ENCODE measurements at regions not wholly inside any gene's neighbourhood (a gene's known extent, or its start where the extent isn't known, plus 50 kb on each side); places are given as distances from the start of the nearest gene placed in this dataset.
"Not testable (repeated sequence)": the region's sequence is repeated elsewhere in the genome, so short reads cannot be mapped to it uniquely, and the experiment has no call there.

DNA sequence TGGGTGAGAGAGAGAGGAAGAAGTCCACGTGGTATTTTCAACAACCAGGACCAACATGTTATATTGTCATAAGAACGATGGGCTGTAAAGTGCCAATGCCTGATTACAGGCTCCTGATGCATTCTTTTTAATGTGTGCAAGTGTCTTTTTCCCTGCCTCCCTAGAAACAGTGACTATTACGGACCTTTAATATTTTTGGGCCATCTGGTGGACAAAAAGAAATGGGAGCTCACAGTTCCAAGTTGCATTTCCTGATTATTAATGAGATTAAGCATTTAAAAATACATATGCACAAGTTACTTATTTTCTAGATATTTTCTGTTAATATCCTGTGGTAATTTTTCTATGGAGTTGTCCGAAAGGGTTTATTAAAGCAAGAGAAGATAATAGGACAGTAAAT is 530.2 kb downstream of the NR2F2 start:
- H3K27ac ChIP-seq (ENCODE audit: low read depth, low read length) = no peak overlapping the region
- no peak overlapping the region for H3K4me3 ChIP-seq (ENCODE audit: low read depth, low read length)
- peaks cover 5% of the 10 kb centered on the region; the same call in 1 of the 2 replicates for H3K36me3 ChIP-seq (ENCODE audit: control insufficient read depth, insufficient read depth, low read length)
- H3K9me3 ChIP-seq (ENCODE audit: control insufficient read depth, insufficient read depth, low read depth, low read length) = no peaks in the 10 kb centered on the region
- no peak overlapping the region for H3K9ac ChIP-seq (ENCODE audit: low read length)
- no peaks in the 10 kb centered on the region for H3K4me1 ChIP-seq (ENCODE audit: control insufficient read depth, insufficient read depth, low read length)
- H3K27me3 ChIP-seq (ENCODE audit: control insufficient read depth, insufficient read depth, low read length) = no peaks in the 10 kb centered on the region

DNA sequence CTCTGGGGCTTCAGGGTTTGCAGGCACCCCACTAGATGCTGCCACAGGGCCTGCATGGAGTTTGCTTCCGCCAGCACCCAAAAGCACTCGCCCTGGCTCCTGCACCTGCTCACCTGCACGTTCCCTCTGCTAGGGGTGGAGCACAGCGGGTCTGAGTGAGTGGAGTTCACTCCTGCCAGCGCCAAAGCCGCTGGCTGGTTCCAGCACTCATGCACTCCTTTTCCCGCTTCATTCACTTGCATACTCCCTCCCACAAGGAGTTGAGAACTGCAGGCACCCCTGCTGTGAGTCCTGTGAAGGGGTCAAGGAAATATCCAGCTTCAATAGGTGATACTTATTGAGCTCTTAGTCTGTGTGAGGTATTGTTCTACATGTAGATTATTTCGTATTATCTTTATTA is 537.5 kb downstream of the NR2F2 start:
- no peaks in the 10 kb centered on the region for H3K36me3 ChIP-seq (ENCODE audit: control insufficient read depth, insufficient read depth, low read length)
- peaks cover 11% of the 10 kb centered on the region for H3K9me3 ChIP-seq (ENCODE audit: control insufficient read depth, insufficient read depth, low read depth, low read length)
- no peak overlapping the region for H3K27ac ChIP-seq (ENCODE audit: low read depth, low read length)
- no peaks in the 10 kb centered on the region for H3K27me3 ChIP-seq (ENCODE audit: control insufficient read depth, insufficient read depth, low read length)
- no peak overlapping the region for H3K9ac ChIP-seq (ENCODE audit: low read length)
- H3K4me3 ChIP-seq (ENCODE audit: low read depth, low read length) = no peak overlapping the region
- peaks cover 41% of the 10 kb centered on the region for H3K4me1 ChIP-seq (ENCODE audit: control insufficient read depth, insufficient read depth, low read length)

DNA sequence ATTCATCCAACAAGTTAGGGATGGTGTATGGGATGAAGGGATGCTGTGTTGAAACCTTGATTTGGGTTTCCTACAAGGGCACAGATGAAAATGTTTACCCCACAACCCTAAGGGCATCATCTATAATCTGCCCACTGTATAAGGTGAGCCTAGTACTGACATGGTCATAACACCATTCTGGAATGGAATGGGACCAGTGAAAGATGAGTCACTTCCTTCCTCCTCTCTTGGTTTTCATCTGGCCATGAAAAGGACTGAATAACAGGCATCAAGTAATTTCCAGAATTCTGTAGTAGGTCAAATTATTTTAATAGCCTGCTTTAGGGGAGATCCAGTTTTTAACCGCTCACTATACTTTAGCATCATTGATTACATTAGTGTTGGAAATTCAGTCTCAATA is 538.6 kb downstream of the NR2F2 start:
- Histone ChIP-seq H3K9ac (ENCODE audit: low read length) (no peak overlapping the region), H3K4me1 (ENCODE audit: control insufficient read depth, insufficient read depth, low read length) (peaks cover 41% of the 10 kb centered on the region), H3K9me3 (ENCODE audit: control insufficient read depth, insufficient read depth, low read depth, low read length) (peaks cover 11% of the 10 kb centered on the region), H3K27ac (ENCODE audit: low read depth, low read length) (no peak overlapping the region), H3K27me3 (ENCODE audit: control insufficient read depth, insufficient read depth, low read length) (no peaks in the 10 kb centered on the region), H3K4me3 (ENCODE audit: low read depth, low read length) (no peak overlapping the region), H3K36me3 (ENCODE audit: control insufficient read depth, insufficient read depth, low read length) (peaks cover 4% of the 10 kb centered on the region; the same call in 1 of the 2 replicates)

GRCh38 chr15:96869790-96870189 is 539.3 kb downstream of the NR2F2 start:
- Histone ChIP-seq H3K4me3 (ENCODE audit: low read depth, low read length) (no peak overlapping the region), H3K27me3 (ENCODE audit: control insufficient read depth, insufficient read depth, low read length) (no peaks in the 10 kb centered on the region), H3K36me3 (ENCODE audit: control insufficient read depth, insufficient read depth, low read length) (peaks cover 7% of the 10 kb centered on the region; the same call in 1 of the 2 replicates), H3K9me3 (ENCODE audit: control insufficient read depth, insufficient read depth, low read depth, low read length) (peaks cover 11% of the 10 kb centered on the region), H3K9ac (ENCODE audit: low read length) (no peak overlapping the region), H3K27ac (ENCODE audit: low read depth, low read length) (no peak overlapping the region), H3K4me1 (ENCODE audit: control insufficient read depth, insufficient read depth, low read length) (peaks cover 41% of the 10 kb centered on the region)

DNA sequence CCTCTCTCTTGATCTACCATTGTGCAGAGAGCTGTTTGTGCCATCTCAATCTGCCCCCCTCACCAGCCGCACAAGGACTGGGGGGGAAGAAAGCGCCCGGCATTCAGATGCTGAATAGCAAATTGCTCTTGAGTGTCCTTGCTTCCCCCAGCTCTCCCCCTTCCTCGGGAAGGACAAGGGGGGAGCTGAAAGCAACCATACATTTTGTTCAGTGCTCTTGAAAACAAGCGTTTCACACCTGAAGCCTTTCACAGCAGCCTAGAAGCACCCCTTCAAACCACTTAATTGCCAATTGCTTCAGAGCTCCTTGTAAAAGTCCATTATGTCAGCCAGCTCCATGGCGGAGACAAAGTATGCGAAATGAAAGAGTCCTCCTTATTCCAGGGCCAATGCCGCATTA is 540.1 kb downstream of the NR2F2 start:
- Histone ChIP-seq H3K4me1 (ENCODE audit: control insufficient read depth, insufficient read depth, low read length) (peaks cover 41% of the 10 kb centered on the region), H3K27ac (ENCODE audit: low read depth, low read length) (peak overlapping the region; percentile 79), H3K27me3 (ENCODE audit: control insufficient read depth, insufficient read depth, low read length) (no peaks in the 10 kb centered on the region), H3K9ac (ENCODE audit: low read length) (peak overlapping the region; percentile 51), H3K9me3 (ENCODE audit: control insufficient read depth, insufficient read depth, low read depth, low read length) (peaks cover 11% of the 10 kb centered on the region), H3K4me3 (ENCODE audit: low read depth, low read length) (no peak overlapping the region), H3K36me3 (ENCODE audit: control insufficient read depth, insufficient read depth, low read length) (peaks cover 7% of the 10 kb centered on the region; the same call in 1 of the 2 replicates)

GRCh38 chr15:96877442-96877841 is 546.9 kb downstream of the NR2F2 start:
- Histone ChIP-seq H3K9ac (ENCODE audit: low read length) (peak overlapping the region; percentile 82), H3K4me3 (ENCODE audit: low read depth, low read length) (peak overlapping the region; percentile 28), H3K27ac (ENCODE audit: low read depth, low read length) (peak overlapping the region; percentile 37; the same call in 1 of the 2 replicates), H3K4me1 (ENCODE audit: control insufficient read depth, insufficient read depth, low read length) (peaks cover 24% of the 10 kb centered on the region)
- not testable (repeated sequence) for H3K9me3 ChIP-seq (ENCODE audit: control insufficient read depth, insufficient read depth, low read depth, low read length); H3K27me3 ChIP-seq (ENCODE audit: control insufficient read depth, insufficient read depth, low read length); H3K36me3 ChIP-seq (ENCODE audit: control insufficient read depth, insufficient read depth, low read length)

DNA sequence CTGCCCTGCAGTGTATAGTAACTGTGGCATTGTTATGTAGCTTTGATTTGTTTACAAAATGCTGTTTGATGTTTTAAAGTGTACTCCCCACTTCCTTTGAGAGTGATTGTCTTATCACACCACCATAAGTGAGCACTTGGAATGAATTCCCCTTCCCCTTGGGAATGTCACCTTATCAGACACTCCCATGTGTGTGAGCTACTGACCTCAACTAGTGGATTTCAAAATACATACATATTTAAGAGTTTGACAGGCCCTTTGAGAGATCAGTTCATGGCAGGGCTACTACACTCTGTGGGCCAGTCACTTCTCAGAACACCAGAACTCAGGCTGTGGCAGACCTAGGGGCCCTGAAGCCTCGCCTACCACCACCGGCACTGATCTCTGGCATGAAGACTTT is 547.6 kb downstream of the NR2F2 start:
- H3K9ac ChIP-seq (ENCODE audit: low read length) = peak overlapping the region; percentile 82
- H3K4me1 ChIP-seq (ENCODE audit: control insufficient read depth, insufficient read depth, low read length) = peaks cover 21% of the 10 kb centered on the region
- H3K36me3 ChIP-seq (ENCODE audit: control insufficient read depth, insufficient read depth, low read length) = peaks cover 7% of the 10 kb centered on the region; the same call in 1 of the 2 replicates
- peak overlapping the region; percentile 28; the same call in 1 of the 2 replicates for H3K4me3 ChIP-seq (ENCODE audit: low read depth, low read length)
- peak overlapping the region; percentile 37; the same call in 1 of the 2 replicates for H3K27ac ChIP-seq (ENCODE audit: low read depth, low read length)
- no peaks in the 10 kb centered on the region for H3K27me3 ChIP-seq (ENCODE audit: control insufficient read depth, insufficient read depth, low read length)
- H3K9me3 ChIP-seq (ENCODE audit: control insufficient read depth, insufficient read depth, low read depth, low read length) = no peaks in the 10 kb centered on the region

DNA sequence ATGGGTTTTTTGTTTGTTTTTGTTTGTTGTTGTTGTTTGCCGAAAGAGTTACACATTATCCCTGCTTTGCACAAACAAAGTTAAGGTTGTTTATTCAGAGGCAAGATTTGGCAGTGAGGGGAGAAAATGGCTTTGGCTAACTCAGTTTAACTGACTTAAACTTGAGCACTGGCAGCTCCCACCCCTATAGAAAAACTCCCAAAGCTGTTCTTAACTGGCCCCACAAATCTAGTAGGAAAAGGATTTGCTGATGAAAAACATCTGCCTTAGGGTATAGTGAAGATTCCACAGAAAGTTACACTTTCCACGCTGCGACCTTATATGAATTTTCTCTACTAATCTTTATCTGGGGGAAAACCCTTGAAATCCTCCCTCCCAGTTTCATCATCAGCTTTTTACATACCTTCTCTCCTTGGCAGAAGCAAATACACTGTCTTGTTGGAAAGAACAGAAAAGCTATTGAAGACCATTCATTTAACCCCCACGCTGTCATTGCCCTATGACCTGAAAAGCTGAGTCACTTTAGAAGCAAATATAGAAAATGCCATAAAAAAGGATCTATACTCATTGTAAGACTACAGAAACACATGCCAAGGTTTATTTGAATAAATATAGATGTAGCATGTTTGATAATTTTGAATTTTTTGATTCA is 551.7 kb downstream of the NR2F2 start:
- no peak overlapping the region for H3K27ac ChIP-seq (ENCODE audit: low read depth, low read length)
- no peaks in the 10 kb centered on the region for H3K36me3 ChIP-seq (ENCODE audit: control insufficient read depth, insufficient read depth, low read length)
- H3K9ac ChIP-seq (ENCODE audit: low read length) = no peak overlapping the region

DNA sequence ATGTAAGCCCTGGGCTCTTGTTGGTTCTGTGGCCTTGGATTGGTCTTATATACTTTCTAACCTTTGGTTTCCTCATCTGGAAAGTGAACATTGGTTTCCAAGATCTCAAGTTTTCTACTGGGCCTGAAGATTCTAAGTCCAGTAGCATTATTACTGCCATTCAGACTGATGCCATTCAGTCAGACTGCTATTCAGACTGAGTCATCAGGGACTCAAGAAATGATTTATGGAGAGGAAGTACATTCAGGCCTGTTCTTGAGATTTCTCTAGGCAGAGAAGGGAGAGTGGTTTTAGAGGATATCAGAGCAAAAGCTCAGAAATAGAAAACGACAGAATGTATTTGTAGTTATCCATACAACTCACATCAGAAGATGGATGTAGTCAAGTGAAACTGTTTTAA is 557.2 kb downstream of the NR2F2 start:
- H3K9ac ChIP-seq (ENCODE audit: low read length) = no peak overlapping the region
- H3K9me3 ChIP-seq (ENCODE audit: control insufficient read depth, insufficient read depth, low read depth, low read length) = no peaks in the 10 kb centered on the region
- peaks cover 21% of the 10 kb centered on the region for H3K4me1 ChIP-seq (ENCODE audit: control insufficient read depth, insufficient read depth, low read length)
- H3K27ac ChIP-seq (ENCODE audit: low read depth, low read length) = no peak overlapping the region
- no peaks in the 10 kb centered on the region for H3K27me3 ChIP-seq (ENCODE audit: control insufficient read depth, insufficient read depth, low read length)
- H3K4me3 ChIP-seq (ENCODE audit: low read depth, low read length) = no peak overlapping the region
- no peaks in the 10 kb centered on the region for H3K36me3 ChIP-seq (ENCODE audit: control insufficient read depth, insufficient read depth, low read length)

More for the DNA sequence above, 551.7 kb downstream of the NR2F2 start:
- H3K27me3 ChIP-seq (ENCODE audit: control insufficient read depth, insufficient read depth, low read length) = no peaks in the 10 kb centered on the region
- peaks cover 21% of the 10 kb centered on the region for H3K4me1 ChIP-seq (ENCODE audit: control insufficient read depth, insufficient read depth, low read length)
- H3K9me3 ChIP-seq (ENCODE audit: control insufficient read depth, insufficient read depth, low read depth, low read length) = no peaks in the 10 kb centered on the region
- no peak overlapping the region for H3K4me3 ChIP-seq (ENCODE audit: low read depth, low read length)

GRCh38 chr15:96888764-96889163 is 558.3 kb downstream of the NR2F2 start:
- H3K27ac ChIP-seq (ENCODE audit: low read depth, low read length) = no peak overlapping the region
- H3K4me1 ChIP-seq (ENCODE audit: control insufficient read depth, insufficient read depth, low read length) = peaks cover 30% of the 10 kb centered on the region
- no peaks in the 10 kb centered on the region for H3K9me3 ChIP-seq (ENCODE audit: control insufficient read depth, insufficient read depth, low read depth, low read length)
- H3K27me3 ChIP-seq (ENCODE audit: control insufficient read depth, insufficient read depth, low read length) = no peaks in the 10 kb centered on the region
- no peak overlapping the region for H3K4me3 ChIP-seq (ENCODE audit: low read depth, low read length)
- H3K9ac ChIP-seq (ENCODE audit: low read length) = no peak overlapping the region
- no peaks in the 10 kb centered on the region for H3K36me3 ChIP-seq (ENCODE audit: control insufficient read depth, insufficient read depth, low read length)

- no peak overlapping the region for H3K27ac ChIP-seq (ENCODE audit: low read depth, low read length)
- H3K4me3 ChIP-seq (ENCODE audit: low read depth, low read length) = no peak overlapping the region
- no peaks in the 10 kb centered on the region for H3K9me3 ChIP-seq (ENCODE audit: control insufficient read depth, insufficient read depth, low read depth, low read length)
Observed at GRCh38 chr15:96889734-96890480, 559.4 kb downstream of the NR2F2 start.

More at GRCh38 chr15:96889734-96890480, 559.4 kb downstream of the NR2F2 start:
- H3K36me3 ChIP-seq (ENCODE audit: control insufficient read depth, insufficient read depth, low read length) = no peaks in the 10 kb centered on the region
- no peaks in the 10 kb centered on the region for H3K27me3 ChIP-seq (ENCODE audit: control insufficient read depth, insufficient read depth, low read length)
- peaks cover 30% of the 10 kb centered on the region for H3K4me1 ChIP-seq (ENCODE audit: control insufficient read depth, insufficient read depth, low read length)
- no peak overlapping the region for H3K9ac ChIP-seq (ENCODE audit: low read length)
